Hepatic stellate cell (primary cell): ENCODE measurements at regions not wholly inside any gene's neighbourhood (a gene's known extent, or its start where the extent isn't known, plus 50 kb on each side); places are given as distances from the start of the nearest gene placed in this dataset.

Source experiments
- DNase-seq: peaks from one replicate; pipeline ENCODE4 v3.0.0; 2011; ENCODE audit warnings: low spot score

- no peak for DNase-seq
These were observed 436.2 kb downstream of the MATN1 start for GRCh38 chr1:30286988-30287839.

GRCh38 chr1:30286241-30286987 lies 437.0 kb downstream of the MATN1 start:
- no peak for DNase-seq

GRCh38 chr1:30285501-30285932 lies 437.9 kb downstream of the MATN1 start:
- DNase-seq = no peak

- no peak for DNase-seq
These were observed 438.5 kb downstream of the MATN1 start for GRCh38 chr1:30284728-30285475.

GRCh38 chr1:30284226-30284625 lies 439.2 kb downstream of the MATN1 start:
- DNase-seq = no peak

- no peak for DNase-seq
These were observed 440.0 kb downstream of the MATN1 start for GRCh38 chr1:30283199-30283962.

GRCh38 chr1:30280572-30280971 lies 442.8 kb downstream of the MATN1 start:
- no peak for DNase-seq

- no peak for DNase-seq
These were observed 445.5 kb downstream of the MATN1 start for GRCh38 chr1:30277911-30278310.

- DNase-seq = no peak
These were observed 446.0 kb downstream of the MATN1 start for GRCh38 chr1:30277415-30277814.

GRCh38 chr1:30275926-30276764 lies 447.2 kb downstream of the MATN1 start:
- DNase-seq = no peak

- no peak for DNase-seq
These were observed 448.3 kb downstream of the MATN1 start for GRCh38 chr1:30274976-30275621.

GRCh38 chr1:30274173-30274970 lies 449.0 kb downstream of the MATN1 start:
- DNase-seq = no peak

- no peak for DNase-seq
These were observed 449.9 kb downstream of the MATN1 start for GRCh38 chr1:30273456-30273855.

GRCh38 chr1:30273021-30273325 lies 450.4 kb downstream of the MATN1 start:
- DNase-seq = no peak

GRCh38 chr1:30272277-30273020 lies 450.9 kb downstream of the MATN1 start:
- DNase-seq = no peak

GRCh38 chr1:30271401-30272276 lies 451.7 kb downstream of the MATN1 start:
- DNase-seq = no peak

GRCh38 chr1:30270461-30270860 lies 452.9 kb downstream of the MATN1 start:
- no peak for DNase-seq
